Stimulated activated CD4-positive, alpha-beta T cell treated with anti-CD3 and anti-CD28 coated beads, Interleukin-4, amount 100 ng/mL, for 1 hour (primary cell): ENCODE measurements at regions not wholly inside any gene's neighbourhood (a gene's known extent, or its start where the extent isn't known, plus 50 kb on each side); places are given as distances from the start of the nearest gene placed in this dataset.

ENCODE experiments used
- DNase-seq: peaks from one replicate; pipeline ENCODE4 v3.0.0-alpha.2; 2020

DNA sequence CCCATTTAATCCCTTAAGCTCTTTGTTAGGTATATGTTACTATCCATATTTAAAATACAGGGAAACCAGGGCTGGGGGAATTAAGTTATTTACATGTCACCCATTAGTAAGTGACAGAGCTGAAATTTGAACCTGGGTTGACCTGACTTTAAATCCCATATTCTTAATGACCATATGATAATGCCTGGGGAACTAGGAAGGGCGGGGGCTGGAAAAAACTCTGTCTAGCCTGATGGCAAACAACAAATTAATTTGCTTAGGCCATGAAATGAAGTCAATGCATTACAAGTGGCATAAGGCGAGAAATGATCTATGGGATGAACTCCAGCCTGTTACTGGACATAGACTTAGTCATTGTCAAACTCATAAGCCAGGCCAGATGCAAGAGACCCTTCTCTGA is 325.7 kb upstream of the WWC1 start:
- DNase-seq, result no peak

- DNase-seq, result no peak
Observed at GRCh38 chr5:167966979-167967378, 324.5 kb upstream of the WWC1 start.

- DNase-seq, result no peak
Observed at GRCh38 chr5:167967494-167968177, 323.8 kb upstream of the WWC1 start.

GRCh38 chr5:167968837-167969236 is 322.6 kb upstream of the WWC1 start:
- DNase-seq, result no peak

- no peak for DNase-seq
Observed at GRCh38 chr5:167969998-167970397, 321.4 kb upstream of the WWC1 start.

DNA sequence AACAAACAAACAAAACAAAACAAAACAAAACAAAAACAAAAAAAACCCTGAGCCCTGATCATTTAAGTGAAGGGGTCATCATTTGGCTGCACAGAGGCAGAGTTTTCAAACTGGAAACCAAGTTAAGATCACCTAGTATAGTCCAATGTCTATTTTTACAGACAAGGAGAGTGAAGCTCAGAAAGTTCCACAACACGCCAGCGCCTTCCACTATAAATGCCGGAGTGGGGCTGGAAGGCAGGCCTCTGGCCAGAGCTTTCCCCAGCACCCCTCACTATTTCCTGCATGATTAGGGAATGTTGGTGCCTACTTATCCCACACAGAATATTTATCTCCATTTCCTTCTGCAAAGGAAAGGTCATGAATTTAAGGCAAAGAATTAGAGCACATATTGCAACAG is 319.7 kb upstream of the WWC1 start:
- DNase-seq, result no peak

DNA sequence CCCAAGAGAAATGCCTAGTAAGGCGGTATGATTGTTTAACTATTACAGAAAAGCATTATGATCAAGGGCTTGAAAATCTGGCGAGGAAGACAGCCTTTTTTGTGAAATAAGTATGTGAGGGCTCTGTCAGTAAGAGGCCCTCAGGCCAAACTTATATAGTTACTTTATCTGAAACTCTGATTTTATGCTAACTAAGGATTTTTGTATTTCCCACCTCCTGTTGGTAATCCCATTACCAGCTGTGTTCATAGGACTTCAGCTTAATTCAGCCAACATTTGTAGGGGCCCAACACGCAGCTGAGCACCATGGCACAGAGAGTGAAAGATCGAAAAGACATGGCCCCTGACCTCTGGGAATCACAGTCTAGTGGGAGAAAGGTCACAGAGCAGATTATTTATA is 318.3 kb upstream of the WWC1 start:
- no peak for DNase-seq

- DNase-seq, result no peak
Observed at GRCh38 chr5:167984951-167985350, 306.5 kb upstream of the WWC1 start.

DNA sequence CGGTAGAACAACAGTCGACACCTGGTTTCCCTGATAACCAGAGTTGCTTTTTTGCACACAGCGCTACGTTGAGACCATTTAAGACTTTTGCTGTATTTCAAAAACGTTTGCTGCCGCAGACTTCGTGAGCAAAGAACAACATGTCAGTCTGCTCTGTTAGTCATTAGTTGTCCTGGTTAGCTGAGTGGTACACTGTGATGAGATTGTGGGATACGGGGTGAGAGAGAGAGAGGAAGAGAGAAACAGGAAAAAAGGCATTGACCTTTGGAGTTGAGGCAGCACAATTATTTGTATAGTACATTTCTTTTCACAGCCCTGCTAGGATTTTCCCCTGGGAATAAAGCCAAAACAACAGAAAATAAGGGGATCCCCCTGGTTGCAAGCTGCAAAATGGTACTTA is 306.1 kb upstream of the WWC1 start:
- no peak for DNase-seq

GRCh38 chr5:167987490-167988280 is 303.8 kb upstream of the WWC1 start:
- no peak for DNase-seq

- no peak for DNase-seq
Observed at GRCh38 chr5:167992868-167993267, 298.6 kb upstream of the WWC1 start.

DNA sequence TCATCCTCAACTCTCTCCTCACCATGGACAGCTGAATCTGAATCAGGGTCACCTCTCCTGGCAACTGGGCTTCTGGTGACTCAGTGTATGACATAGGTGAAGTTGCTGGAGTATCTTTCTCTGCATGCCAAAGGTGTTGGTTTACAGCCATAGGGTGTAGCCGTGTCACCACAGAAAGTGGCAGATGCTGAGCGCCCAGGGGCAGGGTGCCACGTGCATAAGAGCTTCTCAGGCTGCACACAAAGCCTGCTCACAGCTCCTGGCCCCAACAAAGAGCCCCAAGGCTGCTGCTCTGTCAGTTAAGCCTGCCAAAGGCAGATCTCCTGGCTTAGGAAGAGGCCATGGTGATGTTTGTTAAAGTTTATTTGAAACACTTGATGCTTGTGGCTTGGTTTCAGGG is 297.7 kb upstream of the WWC1 start:
- no peak for DNase-seq

DNA sequence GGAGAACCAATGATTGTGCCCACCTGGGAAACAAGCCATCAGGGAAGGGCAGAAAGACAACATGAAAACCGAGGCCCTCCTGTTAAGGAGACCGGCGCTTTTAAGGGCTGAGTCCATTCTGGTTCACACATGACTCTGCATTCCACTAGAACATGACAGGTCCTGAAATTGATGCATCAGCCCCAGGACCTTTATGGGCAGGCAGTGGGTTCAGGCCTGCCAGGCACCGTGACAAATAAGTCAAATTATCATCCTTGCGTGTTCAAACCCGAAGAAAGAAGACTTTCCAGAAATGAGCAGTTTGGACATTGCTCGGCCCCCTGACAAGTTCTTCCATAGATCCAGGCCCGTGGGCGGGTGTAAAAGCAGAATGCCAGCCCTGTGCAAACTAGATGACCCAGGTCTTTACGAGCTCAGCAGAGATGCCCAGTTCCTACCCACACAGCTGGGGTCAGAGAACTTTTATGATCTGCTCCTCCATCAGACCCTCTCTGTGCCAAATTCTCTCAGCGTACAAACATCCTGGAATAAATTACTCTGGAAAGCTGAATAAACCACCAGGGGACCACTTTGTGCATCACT is 295.5 kb upstream of the WWC1 start:
- no peak for DNase-seq

DNA sequence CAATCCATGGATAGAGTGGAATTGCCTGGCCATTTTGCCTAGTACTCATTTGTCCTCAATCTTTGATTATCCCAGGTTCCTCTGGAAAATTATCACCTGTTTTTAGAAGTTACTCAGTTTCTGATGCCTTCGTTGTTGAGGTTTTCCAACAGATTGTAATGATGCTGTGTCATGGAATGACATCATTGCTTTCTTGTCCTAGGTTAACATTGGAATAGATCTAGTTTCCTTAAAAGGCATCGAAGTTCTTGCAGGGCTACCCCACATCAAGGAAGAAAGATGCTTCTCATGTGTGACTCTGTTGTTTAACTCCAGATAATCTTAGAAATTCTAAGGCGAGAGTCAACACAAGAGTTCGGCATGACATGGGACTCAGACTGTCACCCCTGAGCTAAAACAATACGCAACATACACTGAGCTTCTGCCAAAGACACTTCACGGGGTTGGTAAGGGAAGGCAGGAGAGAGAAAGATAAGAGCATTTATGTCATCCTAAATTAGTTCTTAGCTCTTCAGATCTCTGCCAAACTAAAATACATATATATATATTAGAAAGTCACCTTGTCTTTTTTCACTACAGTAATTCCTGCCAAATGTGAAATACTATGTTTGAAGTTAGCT is 293.2 kb upstream of the WWC1 start:
- DNase-seq, result no peak

GRCh38 chr5:167999182-167999581 is 292.3 kb upstream of the WWC1 start:
- DNase-seq, result no peak

GRCh38 chr5:168001318-168001717 is 290.1 kb upstream of the WWC1 start:
- no peak for DNase-seq

GRCh38 chr5:168002116-168002515 is 289.3 kb upstream of the WWC1 start:
- no peak for DNase-seq

GRCh38 chr5:168005093-168005492 is 286.4 kb upstream of the WWC1 start:
- no peak for DNase-seq

- no peak for DNase-seq
Observed at GRCh38 chr5:168005936-168006335, 285.5 kb upstream of the WWC1 start.

- no peak for DNase-seq
Observed at GRCh38 chr5:168006456-168007130, 284.9 kb upstream of the WWC1 start.

GRCh38 chr5:168007286-168007685 is 284.2 kb upstream of the WWC1 start:
- DNase-seq, result no peak

DNA sequence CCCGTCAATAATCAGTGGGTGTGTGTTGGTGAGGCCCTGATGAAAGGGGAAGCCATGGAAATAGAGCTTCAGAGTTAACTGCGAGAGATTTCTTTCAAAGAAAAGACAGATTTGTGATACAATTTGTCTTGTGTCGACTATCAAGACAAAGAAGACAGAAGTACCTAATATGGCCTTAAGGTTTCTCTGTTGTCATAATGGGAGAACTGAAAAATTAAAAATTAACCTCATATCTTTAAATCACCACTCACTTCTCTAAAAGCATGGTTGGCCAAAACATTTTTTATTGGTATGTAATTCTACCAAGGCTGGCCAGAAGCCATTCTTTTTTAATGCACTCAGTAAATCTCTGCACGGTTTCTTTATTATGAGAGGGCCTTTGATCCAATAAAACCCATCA is 282.9 kb upstream of the WWC1 start:
- DNase-seq, result no peak

DNA sequence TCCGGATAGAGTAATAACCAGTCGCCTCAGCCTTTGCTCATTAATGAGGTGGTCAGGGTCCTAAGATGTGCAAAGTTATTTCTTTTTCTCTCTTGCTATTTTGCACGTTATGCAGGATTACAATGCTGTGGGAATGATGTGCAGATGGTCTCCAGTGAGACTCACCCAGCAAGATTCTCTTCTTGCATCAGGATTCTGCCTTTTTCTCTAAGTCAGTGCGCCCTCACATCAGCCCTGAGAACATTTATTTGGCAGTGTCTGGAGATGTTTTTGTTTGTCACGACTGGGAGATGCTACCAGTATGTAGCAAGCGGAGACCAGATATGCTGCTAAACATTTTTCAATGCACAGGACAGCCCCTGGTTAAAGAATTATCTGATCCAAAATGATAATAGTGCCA is 280.3 kb upstream of the WWC1 start:
- DNase-seq, result no peak
